GM12873 (cell line): ENCODE measurements at regions not wholly inside any gene's neighbourhood (a gene's known extent, or its start where the extent isn't known, plus 50 kb on each side); places are given as distances from the start of the nearest gene placed in this dataset.

Experiments
- CTCF ChIP-seq: IDR thresholded peaks from 2 replicates; pipeline ENCODE4 v1.5.1; 2012; ENCODE audit warnings: low read depth, mild to moderate bottlenecking, moderate library complexity, low read length, control low read depth; ENCODE audit not compliant: insufficient read depth; ENCODE audit errors: missing control alignments

- TF ChIP-seq CTCF: no peak
Measured at GRCh38 chr1:186572509-186572908, 107.7 kb downstream of the PTGS2 start.

- no peak for TF ChIP-seq CTCF
Measured at GRCh38 chr1:186571771-186572170, 108.5 kb downstream of the PTGS2 start.

- TF ChIP-seq CTCF: no peak
Measured at GRCh38 chr1:186569856-186570255, 108.9 kb upstream of the PDC start.

GRCh38 chr1:186568221-186568620, 107.3 kb upstream of the PDC start:
- no peak for TF ChIP-seq CTCF

GRCh38 chr1:186566140-186566855, 105.4 kb upstream of the PDC start:
- TF ChIP-seq CTCF: no peak

- no peak for TF ChIP-seq CTCF
Measured at GRCh38 chr1:186564582-186564981, 103.7 kb upstream of the PDC start.

- TF ChIP-seq CTCF: no peak
Measured at GRCh38 chr1:186559601-186560116, 98.7 kb upstream of the PDC start.
